Neural progenitor cell (in vitro differentiated cells): ENCODE measurements at regions not wholly inside any gene's neighbourhood (a gene's known extent, or its start where the extent isn't known, plus 50 kb on each side); places are given as distances from the start of the nearest gene placed in this dataset.

Experiments used
- DNase-seq: peaks from one replicate; pipeline ENCODE4 v3.0.0-alpha.2; 2016; ENCODE audit warnings: low spot score
- H2AFZ ChIP-seq: fragments of 200-600 bp; sonication (generic); replicated peaks from 2 replicates; pipeline ENCODE4 v1.6.1; 2016; ENCODE audit warnings: antibody characterized with exemption
- H3F3A ChIP-seq: fragments of 200-600 bp; sonication (generic); 2 replicates; pipeline ENCODE4 v1.6.1; 2016; ENCODE audit warnings: antibody characterized with exemption, low read depth
- H3K27ac ChIP-seq: fragments of 200-600 bp; sonication (generic); 2 replicates; pipeline ENCODE4 v1.5.1; 2016; ENCODE audit warnings: mild to moderate bottlenecking
- H3K27me3 ChIP-seq: fragments of 200-600 bp; sonication (generic); 2 replicates; pipeline ENCODE4 v1.6.1; 2016; ENCODE audit warnings: mild to moderate bottlenecking, moderate library complexity
- H3K36me3 ChIP-seq: fragments of 200-600 bp; sonication (generic); 2 replicates; pipeline ENCODE4 v1.5.1; 2016
- H3K4me1 ChIP-seq: fragments of 200-600 bp; sonication (generic); 2 replicates; pipeline ENCODE4 v1.6.1; 2016; ENCODE audit warnings: mixed run types
- H3K4me2 ChIP-seq: fragments of 200-600 bp; sonication (generic); 2 replicates; pipeline ENCODE4 v1.6.1; 2016
- H3K4me3 ChIP-seq: fragments of 200-600 bp; sonication (generic); 2 replicates; pipeline ENCODE4 v1.5.1; 2016
- H3K79me2 ChIP-seq: fragments of 200-600 bp; sonication (generic); 2 replicates; pipeline ENCODE4 v1.6.1; 2016; ENCODE audit warnings: low read depth
- H3K9ac ChIP-seq: fragments of 200-600 bp; sonication (generic); 2 replicates; pipeline ENCODE4 v1.6.1; 2016
- H3K9me3 ChIP-seq: fragments of 200-600 bp; sonication (generic); 2 replicates; pipeline ENCODE4 v1.5.1; 2016; ENCODE audit warnings: low read depth
- H4K20me1 ChIP-seq: fragments of 200-600 bp; sonication (generic); 2 replicates; pipeline ENCODE4 v1.6.1; 2016; ENCODE audit warnings: low read depth
- H3K27ac Mint-ChIP-seq: 3 replicates; pipeline ENCODE4 v1.8.0; 2021; ENCODE audit warnings: mixed read lengths
- H3K27me3 Mint-ChIP-seq: 2 replicates; pipeline ENCODE4 v1.8.0; 2022; ENCODE audit warnings: low read depth, mild to moderate bottlenecking, inconsistent platforms, moderate library complexity, mixed read lengths; ENCODE audit not compliant: insufficient read depth
- H3K36me3 Mint-ChIP-seq: 3 replicates; pipeline ENCODE4 v1.8.0; 2021; ENCODE audit warnings: mixed read lengths
- H3K4me1 Mint-ChIP-seq: 3 replicates; pipeline ENCODE4 v1.8.0; 2021; ENCODE audit warnings: mixed read lengths
- H3K4me3 Mint-ChIP-seq: 3 replicates; pipeline ENCODE4 v1.8.0; 2021; ENCODE audit warnings: mild to moderate bottlenecking, moderate library complexity, mixed read lengths
- H3K9me3 Mint-ChIP-seq: 3 replicates; pipeline ENCODE4 v1.8.0; 2020; ENCODE audit warnings: mixed read lengths
- CTCF ChIP-seq: fragments of 200-600 bp; sonication (generic); IDR thresholded peaks from 2 replicates; pipeline ENCODE4 v1.5.1; 2017; ENCODE audit warnings: antibody characterized with exemption, mild to moderate bottlenecking
- EZH2 ChIP-seq: fragments of 200-600 bp; sonication (generic); IDR thresholded peaks from 2 replicates; pipeline ENCODE4 v1.6.1; 2017; ENCODE audit warnings: antibody characterized with exemption, mild to moderate bottlenecking, moderate library complexity
- EZH2phosphoT487 ChIP-seq: fragments of 200-600 bp; sonication (generic); IDR thresholded peaks from 2 replicates; pipeline ENCODE4 v1.6.1; 2017; ENCODE audit warnings: antibody characterized with exemption

- Histone ChIP-seq H3K27ac (no peak overlapping the region), H3K4me1 (no peaks in the 10 kb centered on the region), H3F3A (no peaks in the 10 kb centered on the region), H3K9ac (no peak overlapping the region), H3K79me2 (no peaks in the 10 kb centered on the region), H3K27me3 (no peaks in the 10 kb centered on the region), H3K4me2 (no peak overlapping the region), H3K36me3 (no peaks in the 10 kb centered on the region), H3K9me3 (no peaks in the 10 kb centered on the region), H3K4me3 (no peak overlapping the region), H2AFZ (no peak overlapping the region), H4K20me1 (no peaks in the 10 kb centered on the region)
- Mint-ChIP-seq H3K27me3 (no peaks in the 10 kb centered on the region), H3K4me1 (no peaks in the 10 kb centered on the region), H3K27ac (no peak overlapping the region), H3K4me3 (no peak overlapping the region), H3K9me3 (peaks cover 2% of the 10 kb centered on the region), H3K36me3 (no peaks in the 10 kb centered on the region)
- DNase-seq: no peak
- no peak for TF ChIP-seq EZH2
- no peak for TF ChIP-seq CTCF
- no peak for TF ChIP-seq EZH2phosphoT487
Measured at GRCh38 chr3:22671848-22672247, 531.3 kb upstream of the UBE2E2 start.

GRCh38 chr3:22684739-22685138, 518.4 kb upstream of the UBE2E2 start:
- H3K27ac ChIP-seq: no peak overlapping the region
- Mint-ChIP-seq H3K36me3 (no peaks in the 10 kb centered on the region), H3K27me3 (peaks cover 3% of the 10 kb centered on the region), H3K4me1 (no peaks in the 10 kb centered on the region), H3K27ac (no peak overlapping the region), H3K9me3 (no peaks in the 10 kb centered on the region), H3K4me3 (no peak overlapping the region)
- no peak overlapping the region for H3K9ac ChIP-seq
- H4K20me1 ChIP-seq: no peaks in the 10 kb centered on the region
- no peak overlapping the region for H2AFZ ChIP-seq
- no peak for TF ChIP-seq CTCF
- TF ChIP-seq EZH2: no peak
- no peak for TF ChIP-seq EZH2phosphoT487
- no peak for DNase-seq
- H3K4me3 ChIP-seq: no peak overlapping the region
- no peaks in the 10 kb centered on the region for H3F3A ChIP-seq
- no peak overlapping the region for H3K4me2 ChIP-seq
- no peaks in the 10 kb centered on the region for H3K36me3 ChIP-seq
- no peaks in the 10 kb centered on the region for H3K4me1 ChIP-seq
- no peaks in the 10 kb centered on the region for H3K27me3 ChIP-seq
- H3K9me3 ChIP-seq: no peaks in the 10 kb centered on the region
- H3K79me2 ChIP-seq: no peaks in the 10 kb centered on the region

GRCh38 chr3:22685597-22685996, 517.5 kb upstream of the UBE2E2 start:
- peaks cover 3% of the 10 kb centered on the region for H3K27me3 Mint-ChIP-seq
- H3K27ac Mint-ChIP-seq: no peak overlapping the region
- no peaks in the 10 kb centered on the region for H3K4me1 Mint-ChIP-seq
- Histone ChIP-seq H3F3A (no peaks in the 10 kb centered on the region), H3K36me3 (no peaks in the 10 kb centered on the region), H2AFZ (no peak overlapping the region), H3K9me3 (no peaks in the 10 kb centered on the region), H3K4me3 (no peak overlapping the region), H3K9ac (no peak overlapping the region), H3K27ac (no peak overlapping the region), H4K20me1 (no peaks in the 10 kb centered on the region), H3K27me3 (no peaks in the 10 kb centered on the region), H3K4me1 (no peaks in the 10 kb centered on the region), H3K79me2 (no peaks in the 10 kb centered on the region), H3K4me2 (no peak overlapping the region)
- H3K4me3 Mint-ChIP-seq: no peak overlapping the region
- DNase-seq: peak; percentile 13
- TF ChIP-seq EZH2phosphoT487: no peak
- peak; percentile 55 for TF ChIP-seq CTCF
- H3K9me3 Mint-ChIP-seq: no peaks in the 10 kb centered on the region
- no peaks in the 10 kb centered on the region for H3K36me3 Mint-ChIP-seq

GRCh38 chr3:22691407-22691806, 511.7 kb upstream of the UBE2E2 start:
- Histone ChIP-seq H3K79me2 (no peaks in the 10 kb centered on the region), H4K20me1 (no peaks in the 10 kb centered on the region), H3K4me2 (peak overlapping the region; percentile 25), H3K4me1 (peaks cover 15% of the 10 kb centered on the region), H3K9ac (no peak overlapping the region), H3K4me3 (no peak overlapping the region), H3K9me3 (no peaks in the 10 kb centered on the region), H3K27me3 (no peaks in the 10 kb centered on the region), H3F3A (no peaks in the 10 kb centered on the region), H3K36me3 (no peaks in the 10 kb centered on the region), H2AFZ (no peak overlapping the region), H3K27ac (no peak overlapping the region)
- Mint-ChIP-seq H3K36me3 (no peaks in the 10 kb centered on the region), H3K4me3 (no peak overlapping the region), H3K27me3 (peaks cover 3% of the 10 kb centered on the region), H3K27ac (peak overlapping the region; percentile 62), H3K9me3 (no peaks in the 10 kb centered on the region), H3K4me1 (peaks cover 12% of the 10 kb centered on the region)
- peak; percentile 56 for DNase-seq
- TF ChIP-seq EZH2 (no peak), CTCF (no peak), EZH2phosphoT487 (no peak)
